ENCODE measurements at regions not wholly inside any gene's neighbourhood (a gene's known extent, or its start where the extent isn't known, plus 50 kb on each side); places are given as distances from the start of the nearest gene placed in this dataset.

DNA sequence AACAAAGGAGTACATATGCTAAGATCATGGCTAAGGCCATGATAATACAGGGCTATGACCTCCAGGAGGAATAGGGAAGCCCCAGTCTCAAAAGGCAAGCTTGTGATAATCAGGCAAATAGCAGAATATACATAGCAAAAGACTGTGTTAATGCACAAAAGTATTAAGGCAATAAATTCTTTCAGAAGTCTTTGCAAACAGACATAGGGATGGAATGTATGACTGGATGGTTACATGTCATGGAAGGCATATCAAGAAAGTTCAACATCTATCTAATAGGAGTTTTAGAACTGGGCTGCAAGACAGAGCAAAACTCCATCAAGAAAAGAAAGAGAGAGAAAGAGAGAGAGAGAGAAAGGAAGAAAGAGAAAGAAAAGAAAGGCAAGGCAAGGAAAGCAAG lies 264.5 kb upstream of the CDH6 start:
- intact Hi-C loops (cut with DNase I) = no loop called here
- Histone ChIP-seq H3K36me3 (no peaks in the 10 kb centered on the region), H3K27ac (no peak overlapping the region), H3K4me3 (no peak overlapping the region), H3K27me3 (ENCODE audit: low read depth) (no peaks in the 10 kb centered on the region), H3K4me1 (no peaks in the 10 kb centered on the region), H3K9me3 (no peaks in the 10 kb centered on the region)
- no peak for ATAC-seq
- no peak for DNase-seq
- TF ChIP-seq, protein P1, sequence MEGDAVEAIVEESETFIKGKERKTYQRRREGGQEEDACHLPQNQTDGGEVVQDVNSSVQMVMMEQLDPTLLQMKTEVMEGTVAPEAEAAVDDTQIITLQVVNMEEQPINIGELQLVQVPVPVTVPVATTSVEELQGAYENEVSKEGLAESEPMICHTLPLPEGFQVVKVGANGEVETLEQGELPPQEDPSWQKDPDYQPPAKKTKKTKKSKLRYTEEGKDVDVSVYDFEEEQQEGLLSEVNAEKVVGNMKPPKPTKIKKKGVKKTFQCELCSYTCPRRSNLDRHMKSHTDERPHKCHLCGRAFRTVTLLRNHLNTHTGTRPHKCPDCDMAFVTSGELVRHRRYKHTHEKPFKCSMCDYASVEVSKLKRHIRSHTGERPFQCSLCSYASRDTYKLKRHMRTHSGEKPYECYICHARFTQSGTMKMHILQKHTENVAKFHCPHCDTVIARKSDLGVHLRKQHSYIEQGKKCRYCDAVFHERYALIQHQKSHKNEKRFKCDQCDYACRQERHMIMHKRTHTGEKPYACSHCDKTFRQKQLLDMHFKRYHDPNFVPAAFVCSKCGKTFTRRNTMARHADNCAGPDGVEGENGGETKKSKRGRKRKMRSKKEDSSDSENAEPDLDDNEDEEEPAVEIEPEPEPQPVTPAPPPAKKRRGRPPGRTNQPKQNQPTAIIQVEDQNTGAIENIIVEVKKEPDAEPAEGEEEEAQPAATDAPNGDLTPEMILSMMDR (IDR thresholded peaks at IDR 0.05) = no peak

DNA sequence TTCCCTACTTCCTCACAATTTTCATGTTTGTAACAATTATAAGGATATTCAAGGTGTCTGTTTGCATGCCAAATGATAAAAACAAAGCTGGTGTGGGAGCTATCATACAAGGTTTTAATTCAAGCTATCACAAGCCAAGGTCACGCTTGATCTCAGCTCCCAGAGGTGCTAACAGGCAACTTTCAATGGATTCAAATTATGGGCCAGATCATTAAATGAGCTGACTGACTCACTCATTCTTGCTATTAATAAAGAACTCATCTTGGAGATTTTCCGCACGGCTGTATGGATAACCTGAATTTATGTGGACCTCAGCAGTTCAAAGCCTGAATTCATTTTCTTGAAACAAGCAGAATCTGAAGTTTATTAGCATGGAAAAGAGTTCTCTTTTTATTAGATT lies 267.3 kb upstream of the CDH6 start:
- TF ChIP-seq, protein P1 (IDR thresholded peaks at IDR 0.05) = no peak
- no peak for ATAC-seq

DNA sequence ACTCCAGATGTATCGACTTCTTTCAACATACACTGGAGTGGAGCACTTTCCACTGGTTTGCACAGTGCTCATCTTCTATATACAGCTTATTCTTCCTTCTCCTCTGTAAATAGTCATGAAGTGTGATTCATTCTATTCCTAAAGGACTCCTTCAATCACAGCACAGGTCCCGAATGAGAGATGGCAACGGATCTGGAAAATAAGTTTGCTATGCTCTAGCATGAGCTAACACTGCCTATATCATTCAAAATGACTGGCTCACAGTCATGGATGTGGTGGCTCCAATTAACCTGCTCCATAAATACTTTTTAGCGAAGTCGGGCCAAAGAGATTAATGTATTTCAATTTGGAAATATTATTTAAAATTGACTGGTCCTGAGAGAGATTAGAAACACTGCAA lies 272.1 kb upstream of the CDH6 start:
- ATAC-seq (no peak), DNase-seq (no peak)
- H3K4me1 ChIP-seq = no peaks in the 10 kb centered on the region
- H3K27ac ChIP-seq = no peak overlapping the region
- H3K36me3 ChIP-seq = no peaks in the 10 kb centered on the region
- TF ChIP-seq, protein P1 (IDR thresholded peaks at IDR 0.05) = no peak
- no peaks in the 10 kb centered on the region for H3K27me3 ChIP-seq (ENCODE audit: low read depth)
- no peak overlapping the region for H3K4me3 ChIP-seq
- intact Hi-C loops (cut with DNase I) = no loop called here
- H3K9me3 ChIP-seq = no peaks in the 10 kb centered on the region

More for the DNA sequence above, 267.3 kb upstream of the CDH6 start:
- H3K36me3 ChIP-seq = no peaks in the 10 kb centered on the region
- H3K4me1 ChIP-seq = no peaks in the 10 kb centered on the region
- H3K4me3 ChIP-seq = no peak overlapping the region
- intact Hi-C loops (cut with DNase I) = no loop called here
- no peak overlapping the region for H3K27ac ChIP-seq
- DNase-seq = no peak
- H3K27me3 ChIP-seq (ENCODE audit: low read depth) = no peaks in the 10 kb centered on the region
- no peaks in the 10 kb centered on the region for H3K9me3 ChIP-seq

DNA sequence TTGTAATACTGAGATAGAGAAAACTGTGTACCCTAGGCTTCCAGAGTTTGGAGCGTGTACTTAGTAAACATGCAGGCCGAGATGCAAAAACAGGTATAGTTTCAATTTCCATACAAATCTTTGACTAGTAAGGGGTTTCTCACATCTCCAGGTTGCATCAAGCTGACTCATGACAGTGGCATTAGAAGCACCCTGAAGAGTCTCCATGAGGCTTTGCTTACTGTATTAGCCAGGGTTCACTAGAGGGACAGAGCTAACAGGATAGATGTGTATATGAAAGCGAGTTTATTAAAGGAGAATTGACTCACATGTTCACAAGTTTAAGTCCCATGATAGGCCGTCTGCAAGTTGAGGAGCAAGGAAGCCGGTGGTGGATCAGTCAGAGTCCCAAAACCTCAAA lies 275.3 kb upstream of the CDH6 start:
- TF ChIP-seq, protein P1 (IDR thresholded peaks at IDR 0.05) = no peak
- Histone ChIP-seq H3K27me3 (ENCODE audit: low read depth) (no peaks in the 10 kb centered on the region), H3K4me3 (no peak overlapping the region), H3K27ac (no peak overlapping the region), H3K4me1 (no peaks in the 10 kb centered on the region), H3K9me3 (no peaks in the 10 kb centered on the region), H3K36me3 (no peaks in the 10 kb centered on the region)
- intact Hi-C loops (cut with DNase I) = no loop called here
- DNase-seq (no peak), ATAC-seq (no peak)

DNA sequence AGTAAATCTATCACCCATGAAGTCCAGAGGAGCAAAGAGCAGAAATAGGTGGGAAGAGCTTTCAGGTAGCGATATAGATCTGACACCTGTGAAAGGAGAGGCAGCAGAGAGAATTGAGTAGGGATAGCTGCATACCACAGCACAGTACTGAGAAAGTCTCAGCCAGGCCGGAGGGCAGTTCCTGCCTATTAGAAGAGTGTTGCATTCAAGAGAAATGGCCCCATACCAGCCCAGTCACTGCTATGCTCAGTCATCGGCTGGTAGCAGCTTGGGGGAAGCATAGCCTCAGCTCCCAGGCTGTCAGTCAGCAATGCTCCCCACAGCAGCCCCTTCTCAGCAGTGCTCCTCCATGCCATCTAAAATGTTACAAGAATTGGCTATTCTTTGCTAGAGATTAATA lies 285.1 kb upstream of the CDH6 start:
- DNase-seq = no peak
- Histone ChIP-seq H3K36me3 (no peaks in the 10 kb centered on the region), H3K27me3 (ENCODE audit: low read depth) (no peaks in the 10 kb centered on the region), H3K4me1 (no peaks in the 10 kb centered on the region), H3K9me3 (no peaks in the 10 kb centered on the region), H3K27ac (no peak overlapping the region), H3K4me3 (no peak overlapping the region)
- peak in 1 of 2 donors; percentile 30 for ATAC-seq
- TF ChIP-seq, protein P1 (IDR thresholded peaks at IDR 0.05) = no peak
- intact Hi-C loops (cut with DNase I) = no loop called here

DNA sequence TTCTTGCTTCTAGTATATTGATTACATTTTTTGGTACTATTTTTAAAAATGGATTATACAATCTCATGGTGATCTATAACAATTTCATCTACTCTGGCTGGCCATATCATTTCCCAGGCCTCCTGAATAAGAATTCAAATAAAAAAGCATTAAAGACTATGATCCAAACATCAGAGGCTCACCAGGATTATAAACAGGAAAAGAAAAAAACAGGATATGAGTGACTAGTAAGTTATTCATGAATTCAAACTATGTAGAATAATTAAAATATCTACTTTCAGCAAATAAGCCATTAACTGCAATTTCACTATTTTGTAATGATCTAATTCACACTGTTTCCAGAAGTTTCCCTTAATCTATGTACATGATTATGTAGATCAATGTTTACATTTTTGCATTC lies 293.1 kb upstream of the CDH6 start:
- intact Hi-C loops (cut with DNase I) = no loop called here
- H3K36me3 ChIP-seq = no peaks in the 10 kb centered on the region
- no peak overlapping the region for H3K4me3 ChIP-seq
- DNase-seq (no peak), ATAC-seq (no peak)
- H3K27me3 ChIP-seq (ENCODE audit: low read depth) = no peaks in the 10 kb centered on the region
- H3K9me3 ChIP-seq = no peaks in the 10 kb centered on the region
- no peaks in the 10 kb centered on the region for H3K4me1 ChIP-seq
- H3K27ac ChIP-seq = no peak overlapping the region
- TF ChIP-seq, protein P1 (IDR thresholded peaks at IDR 0.05) = no peak
